ENCODE measurements at regions not wholly inside any gene's neighbourhood (a gene's known extent, or its start where the extent isn't known, plus 50 kb on each side); places are given as distances from the start of the nearest gene placed in this dataset.

GRCh38 chr5:153919161-153919560 is 119.5 kb downstream of the FAM114A2 start:
- ATAC-seq (no peak), DNase-seq (ENCODE audit: low read depth, low spot score) (no peak)
- POLR2A ChIA-PET: no interaction called here
- intact Hi-C loops (cut with micrococcal nuclease; ENCODE audit: unreplicated experiment): no loop called here
- BruUV-seq (replicated peaks): no TSS peak
- H3K4me3 ChIP-seq (ENCODE audit: low read depth in 2 of 2, low read length in 2 of 2): no peak overlapping the region
- no peak for TF ChIP-seq CTCF (IDR thresholded peaks at IDR 0.05)
- TF ChIP-seq REST (IDR thresholded peaks at IDR 0.05; ENCODE audit: insufficient read depth in 1 of 2, low read depth in 2 of 2, low read length in 1 of 2): no peak
- no peak for TF ChIP-seq POLR2AphosphoS5 (IDR thresholded peaks at IDR 0.05; ENCODE audit: low read depth, low read length)
- no peak for TF ChIP-seq SIN3A (IDR thresholded peaks at IDR 0.05; ENCODE audit: borderline replicate concordance, insufficient read depth, low read depth, low read length)
- TF ChIP-seq TCF7L2 (IDR thresholded peaks at IDR 0.05; ENCODE audit: low read depth, low read length): no peak
- no peak overlapping the region for H3K27ac ChIP-seq (ENCODE audit: low read length)
- H3K36me3 ChIP-seq (ENCODE audit: control insufficient read depth, insufficient read depth, low read length): no peaks in the 10 kb centered on the region
- in situ Hi-C loops (cut with HindIII; ENCODE audit: low pct_unique_long_range_greater_than_20kb, low sequenced_read_pairs): no loop called here
- CTCF ChIA-PET: no interaction called here
- H3K9me3 ChIP-seq (ENCODE audit: control insufficient read depth, insufficient read depth, low read depth, low read length): no peaks in the 10 kb centered on the region
- no peaks in the 10 kb centered on the region for H3K27me3 ChIP-seq (ENCODE audit: control insufficient read depth, insufficient read depth, low read length)
- no peaks in the 10 kb centered on the region for H3K4me1 ChIP-seq (ENCODE audit: control insufficient read depth, insufficient read depth, low read length)

GRCh38 chr5:153907170-153907775 is 131.4 kb downstream of the FAM114A2 start:
- ChIA-PET CTCF (no interaction called here), POLR2A (no interaction called here)
- intact Hi-C loops (cut with micrococcal nuclease; ENCODE audit: unreplicated experiment): no loop called here
- Histone ChIP-seq H3K9me3 (ENCODE audit: control insufficient read depth, insufficient read depth, low read depth, low read length) (no peaks in the 10 kb centered on the region), H3K36me3 (ENCODE audit: control insufficient read depth, insufficient read depth, low read length) (no peaks in the 10 kb centered on the region), H3K4me1 (ENCODE audit: control insufficient read depth, insufficient read depth, low read length) (no peaks in the 10 kb centered on the region), H3K4me3 (ENCODE audit: low read depth in 2 of 2, low read length in 2 of 2) (no peak overlapping the region), H3K27me3 (ENCODE audit: control insufficient read depth, insufficient read depth, low read length) (no peaks in the 10 kb centered on the region), H3K27ac (ENCODE audit: low read length) (no peak overlapping the region)
- ATAC-seq (no peak), DNase-seq (ENCODE audit: low read depth, low spot score) (no peak)
- in situ Hi-C loops (cut with HindIII; ENCODE audit: low pct_unique_long_range_greater_than_20kb, low sequenced_read_pairs): no loop called here
- no peak for TF ChIP-seq SIN3A (IDR thresholded peaks at IDR 0.05; ENCODE audit: borderline replicate concordance, insufficient read depth, low read depth, low read length)
- TF ChIP-seq TCF7L2 (IDR thresholded peaks at IDR 0.05; ENCODE audit: low read depth, low read length): no peak
- TF ChIP-seq CTCF (IDR thresholded peaks at IDR 0.05): no peak
- no peak for TF ChIP-seq REST (IDR thresholded peaks at IDR 0.05; ENCODE audit: insufficient read depth in 1 of 2, low read depth in 2 of 2, low read length in 1 of 2)
- no TSS peak for BruUV-seq (replicated peaks)

All from Panc1 (cell line).